Frontal cortex (tissue), 3 donors: ENCODE measurements at regions not wholly inside any gene's neighbourhood (a gene's known extent, or its start where the extent isn't known, plus 50 kb on each side); places are given as distances from the start of the nearest gene placed in this dataset.
"Not testable (repeated sequence)": the region's sequence is repeated elsewhere in the genome, so short reads cannot be mapped to it uniquely, and the experiment has no call there.

Experiments used
- DNase-seq, 2 donors: peaks; one replicate each; pipeline ENCODE4 v3.0.0; 2012; ENCODE audit warnings: low spot score in 2 of 2
- FAIRE-seq: peaks from 2 replicates; lab custom pipeline; 2012; peaks lifted over from hg19 to GRCh38; lab: Jason Lieb, UNC
- donor health status: control.
- donor health status: control.
- donor health status: control.

DNA sequence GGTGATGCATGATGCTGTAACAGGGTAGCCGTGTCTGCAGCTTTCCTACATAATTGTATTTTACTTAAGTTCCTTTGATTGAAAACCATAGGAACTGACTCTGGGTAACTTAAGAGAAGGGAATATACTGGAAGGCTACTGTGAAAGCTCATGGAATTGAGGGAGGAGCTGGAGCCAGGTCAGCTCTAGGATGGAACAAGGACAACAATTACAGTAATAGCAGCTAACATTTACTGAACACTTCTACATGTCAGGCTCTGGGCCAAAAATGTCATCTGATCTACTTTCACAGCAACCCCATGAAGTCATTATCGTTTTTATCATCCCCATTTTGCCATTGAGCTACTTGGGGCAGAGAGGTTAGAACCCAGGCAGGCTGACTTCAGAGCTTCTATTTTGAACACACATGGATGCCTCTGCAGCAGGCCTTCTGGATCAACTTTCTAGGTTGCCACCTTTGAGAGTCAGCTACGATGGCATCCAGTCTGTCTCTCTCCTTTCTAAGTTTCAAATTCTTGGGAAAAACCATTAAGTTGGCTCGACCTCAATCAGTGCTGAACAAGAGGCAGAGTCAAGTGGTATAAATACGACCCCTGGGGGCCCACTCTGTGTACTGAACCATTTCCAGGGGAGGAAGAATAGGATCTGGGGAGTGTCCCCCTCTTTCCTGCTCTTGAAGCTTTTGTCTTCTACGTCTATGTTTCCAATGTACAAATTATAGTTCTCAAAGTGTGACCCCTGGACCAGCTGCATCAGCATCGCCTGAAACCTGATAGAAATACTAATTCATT lies 272.3 kb upstream of the PLPP4 start:
- FAIRE-seq (no peak), DNase-seq (no peak)

DNA sequence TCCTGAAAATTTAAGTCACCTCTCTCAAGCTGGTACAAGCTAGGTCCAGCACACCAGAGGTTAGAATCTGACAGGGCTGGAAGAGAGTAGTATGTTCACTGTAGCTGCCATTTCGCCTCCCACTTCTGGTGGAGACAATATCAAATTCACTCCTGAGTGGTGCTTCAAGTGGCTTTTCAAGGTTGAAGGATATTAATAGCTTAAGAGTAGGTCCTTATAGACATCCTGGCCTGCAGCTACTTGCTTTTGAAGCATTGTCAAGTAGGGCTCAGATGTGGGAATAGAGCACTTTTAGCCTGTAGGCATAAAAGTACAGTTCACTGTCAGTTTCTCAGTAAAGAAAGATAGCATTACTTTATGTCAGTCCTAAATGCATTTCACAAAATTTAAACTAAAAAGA lies 270.5 kb upstream of the PLPP4 start:
- FAIRE-seq: no peak
- DNase-seq: no peak

DNA sequence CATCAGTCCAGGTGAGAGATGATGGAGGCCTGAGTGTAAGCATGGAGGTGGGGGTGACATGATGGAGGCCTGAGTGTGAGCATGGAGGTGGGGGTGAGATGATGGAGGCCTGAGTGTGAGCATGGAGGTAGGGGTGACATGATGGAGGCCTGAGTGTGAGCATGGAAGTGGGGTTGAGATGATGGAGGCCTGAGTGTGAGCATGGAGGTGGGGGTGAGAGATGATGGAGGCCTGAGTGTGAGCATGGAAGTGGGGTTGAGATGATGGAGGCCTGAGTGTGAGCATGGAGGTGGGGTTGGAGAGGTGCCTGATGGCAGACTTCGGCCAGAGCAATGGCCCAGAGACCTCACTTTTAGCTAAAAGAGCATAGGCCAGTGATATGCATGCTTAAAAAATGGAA lies 269.9 kb upstream of the PLPP4 start:
- not testable (repeated sequence) for FAIRE-seq

DNA sequence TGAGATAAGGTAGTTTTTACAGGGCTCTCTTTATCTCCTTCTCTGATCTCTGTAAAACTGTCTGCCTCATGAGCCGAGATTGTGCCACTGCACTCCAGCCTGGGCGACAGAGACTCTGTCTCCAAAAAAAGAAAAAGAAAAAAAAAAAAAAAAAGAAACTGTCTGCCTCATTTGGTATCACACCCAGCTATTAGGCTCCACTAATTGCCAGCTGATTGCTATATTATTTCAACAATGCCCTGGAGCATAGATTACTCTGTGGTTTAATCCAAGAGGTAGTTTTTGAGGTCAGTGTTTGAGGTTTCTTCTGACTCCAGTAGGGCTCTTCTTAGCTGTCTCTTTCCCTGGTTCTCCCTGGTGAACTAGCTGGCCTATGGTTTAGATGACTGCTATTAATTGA lies 268.1 kb upstream of the PLPP4 start:
- FAIRE-seq (no peak), DNase-seq (no peak)

More for the DNA sequence above, 269.9 kb upstream of the PLPP4 start:
- not testable (repeated sequence) for DNase-seq

DNA sequence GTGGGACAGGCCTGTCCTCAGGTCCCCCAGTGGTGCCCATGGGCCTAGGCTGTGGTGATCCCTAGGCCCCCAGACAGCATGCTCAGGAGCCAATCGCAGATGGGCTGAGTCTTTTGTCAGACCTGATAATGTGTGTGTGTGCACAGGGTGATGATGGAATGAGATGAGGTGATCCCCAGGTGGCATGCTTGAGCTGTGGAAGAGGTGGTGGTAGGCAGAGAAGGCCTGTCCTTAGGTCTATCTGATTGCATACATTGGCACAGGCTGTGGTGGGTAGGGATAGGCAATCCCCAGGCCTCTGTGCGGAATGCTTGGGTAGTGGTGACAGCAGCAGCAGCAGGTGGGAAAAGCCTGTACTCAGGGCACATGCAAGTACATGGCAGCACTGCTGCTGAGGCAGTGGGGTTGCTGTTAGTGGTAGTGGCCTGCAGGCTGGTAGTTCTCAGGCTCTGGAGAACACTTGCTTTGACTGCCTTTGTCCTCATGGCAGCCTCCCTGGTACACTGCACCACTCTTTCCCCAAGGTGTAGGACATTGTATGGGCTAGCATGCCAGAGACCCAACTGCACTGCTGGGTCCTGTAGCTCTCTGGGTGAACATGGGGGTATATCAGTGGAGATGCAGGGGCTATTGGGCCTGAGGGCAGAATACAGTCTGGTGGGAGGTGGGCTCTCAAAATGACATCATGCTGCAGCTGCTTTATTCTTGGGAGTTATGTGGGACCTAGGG lies 260.9 kb upstream of the PLPP4 start:
- no peak for DNase-seq
- FAIRE-seq: no peak

DNA sequence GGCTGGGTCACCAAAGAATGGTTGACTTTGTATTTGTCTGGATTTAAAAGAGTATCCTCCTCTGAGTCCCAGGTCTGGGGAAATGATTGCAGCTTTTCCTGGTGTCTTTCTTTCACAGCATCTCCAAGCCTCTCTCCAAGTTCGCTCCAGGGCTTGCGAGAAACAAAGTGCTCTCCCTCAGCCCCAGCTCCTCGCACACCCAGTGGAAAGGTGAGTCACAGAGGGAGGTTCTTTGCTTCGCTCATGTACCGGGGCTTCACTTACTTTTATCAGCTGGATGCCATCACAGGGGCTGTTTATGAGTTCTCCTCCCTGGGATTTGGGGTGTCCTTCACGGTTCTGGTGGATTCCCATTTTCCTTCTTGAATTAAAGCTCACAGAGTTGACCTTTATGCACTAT lies 252.2 kb upstream of the PLPP4 start:
- DNase-seq: no peak
- FAIRE-seq: no peak

DNA sequence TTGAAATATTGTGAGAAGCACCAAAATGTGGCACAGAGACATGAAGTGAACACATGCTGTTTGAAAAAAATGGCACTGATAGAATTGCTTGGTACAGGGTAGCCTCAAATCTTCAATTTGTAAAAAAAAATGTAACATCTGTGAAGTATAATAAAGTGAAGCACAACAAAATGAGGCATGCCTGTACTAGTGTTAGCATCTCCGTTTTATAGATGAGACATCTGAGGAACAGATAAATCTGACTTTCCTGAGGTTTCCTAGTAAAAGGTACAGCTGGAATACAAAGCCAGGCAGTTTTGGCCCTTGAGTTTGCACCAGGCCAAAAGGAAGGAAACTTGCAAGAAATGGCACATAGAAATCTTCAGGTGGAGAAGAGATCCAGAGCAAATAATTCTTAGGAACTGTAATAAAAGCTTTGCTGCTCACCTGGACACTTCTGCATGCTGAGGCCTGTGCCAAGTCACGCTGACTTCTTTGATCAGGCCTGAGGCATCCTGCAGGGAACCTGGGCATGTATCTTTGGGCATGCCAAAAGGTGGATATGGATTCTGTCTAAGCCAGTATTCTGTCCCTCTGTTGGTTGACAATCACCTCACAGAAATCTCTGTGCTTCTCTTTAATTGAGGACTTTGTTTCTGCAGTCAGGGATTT lies 251.5 kb upstream of the PLPP4 start:
- FAIRE-seq (no peak), DNase-seq (no peak)

DNA sequence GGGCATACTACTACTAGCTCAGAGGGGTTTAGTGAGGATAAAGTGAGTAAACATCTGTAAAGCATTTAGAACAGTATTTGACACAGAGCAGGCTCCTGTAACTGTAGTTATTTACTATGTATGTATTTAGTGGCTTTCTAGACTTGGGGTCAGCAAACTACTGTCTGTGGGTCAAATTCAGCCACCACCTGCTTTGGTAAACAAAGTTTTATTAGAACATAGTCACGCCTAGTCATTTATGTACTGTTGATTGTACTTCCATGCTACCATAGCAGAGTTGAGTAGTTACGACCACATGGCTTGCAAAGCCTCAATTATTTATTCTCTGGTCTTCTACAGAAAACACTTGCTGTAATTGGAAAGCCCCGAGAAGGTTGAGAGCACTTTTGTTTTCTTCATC lies 248.5 kb upstream of the PLPP4 start:
- no peak for FAIRE-seq
- DNase-seq: no peak

DNA sequence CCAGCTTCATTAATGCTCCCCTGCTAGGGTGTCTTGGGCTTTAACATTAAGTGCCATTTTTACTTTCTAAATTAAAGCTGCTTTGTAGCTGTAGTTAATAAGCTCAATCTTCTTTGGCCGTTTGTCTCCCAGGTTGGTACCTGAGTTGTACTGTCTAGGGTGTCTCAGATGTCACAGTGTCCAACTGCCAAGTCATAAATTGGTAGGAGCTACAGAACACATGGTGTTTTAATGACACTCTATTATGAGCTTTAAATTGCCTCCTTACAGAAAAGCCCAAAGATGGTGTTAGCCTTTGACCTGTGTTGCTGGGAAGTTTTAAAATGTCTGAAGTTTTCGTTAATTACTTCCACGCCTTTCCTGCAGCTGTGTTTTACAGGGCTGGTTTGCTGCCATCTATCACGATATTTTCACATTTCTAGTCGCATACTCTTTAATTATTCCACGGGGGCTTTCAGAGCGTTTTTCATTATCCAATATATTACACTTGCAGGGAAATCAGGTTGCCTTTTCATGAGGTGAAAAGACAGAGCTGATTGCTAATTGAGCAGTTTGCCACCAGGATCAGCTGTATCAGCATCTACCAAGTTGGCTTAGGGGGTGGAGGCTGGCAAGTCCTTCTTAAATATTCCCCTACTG lies 247.8 kb upstream of the PLPP4 start:
- DNase-seq: no peak
- no peak for FAIRE-seq

DNA sequence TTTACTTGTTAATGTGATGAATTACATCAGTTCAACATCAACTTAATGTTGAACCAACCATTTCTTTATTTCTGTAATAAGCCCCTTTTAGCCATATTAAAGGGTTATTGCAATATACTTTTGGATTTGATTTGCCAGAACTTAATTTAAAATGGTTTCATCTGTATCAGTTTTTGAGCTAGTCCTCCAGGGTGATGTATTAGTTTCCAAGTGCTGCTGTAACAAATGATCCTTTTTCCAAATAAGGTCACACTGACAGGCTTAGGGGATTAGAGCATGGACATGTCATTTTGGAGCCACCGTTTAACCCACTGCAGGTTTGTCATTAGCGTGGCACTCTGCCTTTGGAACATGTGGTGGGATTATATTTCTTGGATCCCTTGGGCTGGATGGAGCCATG lies 244.8 kb upstream of the PLPP4 start:
- FAIRE-seq (no peak), DNase-seq (no peak)

DNA sequence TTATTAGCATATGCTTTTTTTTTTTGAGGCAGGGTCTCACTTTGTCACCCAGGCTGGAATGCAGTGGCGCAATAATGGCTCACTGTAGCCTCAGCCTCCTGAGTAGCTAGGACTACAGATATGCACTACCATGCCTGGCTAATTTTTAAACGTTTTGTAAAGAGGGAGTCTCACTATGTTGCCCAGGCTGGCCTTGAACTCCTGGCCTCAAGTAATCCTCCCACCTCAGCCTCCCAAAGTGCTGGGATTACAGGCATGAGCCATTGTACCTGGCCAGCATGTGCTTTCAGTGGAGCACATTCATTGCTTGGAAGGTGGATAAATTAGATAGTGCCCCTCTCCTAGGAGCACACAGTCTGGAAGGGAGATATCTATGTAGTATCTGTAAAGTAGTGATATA lies 243.7 kb upstream of the PLPP4 start:
- FAIRE-seq, DNase-seq: not testable (repeated sequence)

DNA sequence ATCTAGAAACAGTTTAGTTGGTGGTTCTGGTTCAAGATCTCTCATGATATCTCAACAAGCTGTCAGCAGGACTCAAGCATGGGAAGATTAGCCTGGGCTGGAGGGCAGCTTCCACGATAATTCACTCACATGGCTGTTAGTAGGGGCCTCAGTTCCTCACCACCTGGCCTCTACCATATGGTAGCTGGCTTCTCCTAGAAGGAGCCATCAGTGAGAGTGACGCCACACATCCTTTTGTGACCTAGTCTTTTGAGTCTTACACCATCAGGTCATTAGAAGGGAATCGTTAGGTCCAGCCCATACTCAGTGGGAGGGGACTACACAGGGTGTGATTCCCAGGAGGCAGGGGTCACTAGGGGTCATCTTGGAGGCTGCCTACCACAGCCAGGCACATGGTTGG lies 239.3 kb upstream of the PLPP4 start:
- DNase-seq (no peak), FAIRE-seq (no peak)

DNA sequence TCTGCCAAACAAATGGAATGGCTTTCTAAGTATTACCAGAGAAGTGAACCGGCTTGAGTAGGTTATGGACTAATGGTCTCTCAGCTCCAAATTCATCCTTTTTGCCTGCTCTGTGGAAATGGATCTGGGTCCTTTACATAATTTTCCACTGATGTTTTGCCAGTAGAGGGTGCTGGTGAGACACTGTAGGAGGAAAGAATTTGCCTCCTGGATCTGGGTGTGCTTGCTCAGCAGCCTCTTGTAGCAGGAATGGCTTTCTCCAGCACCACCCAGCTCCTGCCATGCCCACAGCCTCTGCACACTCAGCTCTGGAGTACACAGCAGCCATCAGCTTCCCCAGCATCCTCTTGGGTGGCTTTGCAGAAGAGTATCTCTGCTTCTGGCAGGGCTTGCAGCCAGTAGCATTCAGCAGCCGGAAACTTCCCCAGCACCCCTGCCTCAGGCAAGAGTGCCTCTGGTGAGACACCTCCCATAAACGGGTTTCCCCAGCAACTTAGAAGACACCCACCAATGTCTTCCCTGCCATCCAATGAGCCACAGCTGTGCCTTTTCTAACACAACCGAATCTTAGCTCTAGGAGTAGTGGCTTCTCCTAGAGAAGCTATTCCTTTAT lies 235.0 kb upstream of the PLPP4 start:
- DNase-seq (no peak), FAIRE-seq (no peak)

DNA sequence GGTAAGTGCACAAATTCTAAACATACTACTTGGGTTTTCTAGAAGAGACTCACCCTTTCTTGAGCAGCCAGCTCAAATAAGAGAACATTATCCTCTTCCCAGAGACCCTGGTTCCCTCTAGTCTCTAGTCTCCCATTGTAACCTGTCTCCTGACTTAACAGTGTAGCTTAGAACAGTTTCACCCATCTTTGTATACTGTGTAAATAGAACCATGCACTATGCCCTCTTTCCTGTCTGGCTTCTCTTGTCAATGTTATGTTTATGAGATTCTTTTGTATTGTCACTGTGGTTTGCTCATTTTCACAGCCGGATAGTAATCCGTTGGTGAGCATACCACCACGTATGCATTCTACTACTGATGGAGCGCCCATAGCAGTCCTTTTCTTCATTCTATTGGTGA lies 227.4 kb upstream of the PLPP4 start:
- FAIRE-seq (no peak), DNase-seq (no peak)

DNA sequence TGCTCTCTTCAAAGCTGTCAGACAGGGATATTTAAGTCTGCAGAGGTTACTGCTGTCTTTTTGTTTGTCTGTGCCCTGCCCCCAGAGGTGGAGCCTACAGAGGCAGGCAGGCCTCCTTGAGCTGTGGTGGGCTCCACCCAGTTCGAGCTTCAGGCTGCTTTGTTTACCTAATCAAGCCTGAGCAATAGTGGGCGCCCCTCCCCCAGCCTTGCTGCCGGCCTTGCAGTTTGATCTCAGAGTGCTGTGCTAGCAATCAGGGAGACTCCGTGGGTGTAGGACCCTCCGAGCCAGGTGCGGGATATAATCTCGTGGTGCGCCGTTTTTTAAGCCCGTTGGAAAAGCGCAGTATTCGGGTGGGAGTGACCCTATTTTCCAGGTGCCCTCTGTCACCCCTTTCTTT lies 217.3 kb upstream of the PLPP4 start:
- not testable (repeated sequence) for FAIRE-seq, DNase-seq

DNA sequence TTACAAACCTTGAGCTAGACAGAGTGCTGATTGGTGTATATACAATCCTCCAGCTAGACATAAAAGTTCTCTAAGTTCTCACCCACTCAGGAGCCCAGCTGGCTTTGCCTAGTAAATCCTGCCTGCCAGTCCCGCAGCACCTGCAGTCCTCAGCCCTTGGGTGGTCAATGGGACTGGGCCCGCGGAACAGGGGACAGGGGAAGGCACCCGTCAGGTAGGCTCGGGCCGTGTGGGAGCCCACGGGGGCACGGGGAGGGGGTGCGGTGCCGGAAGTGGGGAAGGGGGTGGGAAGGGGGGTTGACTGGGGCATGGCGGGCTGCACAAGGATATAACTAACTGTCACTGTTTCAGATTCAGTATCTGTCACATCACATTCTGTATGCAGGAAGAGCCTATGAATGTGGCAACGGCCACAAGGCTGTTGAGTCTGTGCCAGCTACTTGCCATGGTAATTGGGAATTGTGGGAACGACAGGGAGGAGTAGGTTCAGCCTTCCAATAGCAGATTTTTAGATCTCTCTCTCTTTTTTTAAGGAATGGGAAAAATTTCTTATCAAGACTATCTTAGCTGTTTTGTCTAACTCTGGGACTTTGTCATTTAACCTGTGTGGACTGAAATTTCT lies 205.1 kb upstream of the PLPP4 start:
- FAIRE-seq: no peak
- no peak for DNase-seq

DNA sequence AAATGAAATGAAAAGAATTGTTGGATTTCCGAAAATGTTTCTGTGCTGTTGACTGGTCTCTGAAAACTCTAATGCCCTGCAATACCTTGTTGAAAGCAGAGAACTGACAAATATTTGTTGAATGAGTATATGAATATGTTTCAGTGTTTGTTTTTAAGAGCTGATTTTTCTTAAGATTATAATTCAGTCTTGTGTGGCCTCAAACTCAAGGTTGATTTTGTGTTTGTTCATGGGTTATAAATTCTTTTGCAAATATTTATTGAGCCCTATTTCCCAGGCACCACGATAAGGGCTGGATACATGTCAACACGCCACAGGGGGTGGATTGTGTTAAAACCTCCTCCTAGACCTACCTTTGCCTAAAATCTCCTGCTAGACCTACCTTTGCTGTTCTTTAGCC lies 203.9 kb upstream of the PLPP4 start:
- FAIRE-seq (no peak), DNase-seq (no peak)

DNA sequence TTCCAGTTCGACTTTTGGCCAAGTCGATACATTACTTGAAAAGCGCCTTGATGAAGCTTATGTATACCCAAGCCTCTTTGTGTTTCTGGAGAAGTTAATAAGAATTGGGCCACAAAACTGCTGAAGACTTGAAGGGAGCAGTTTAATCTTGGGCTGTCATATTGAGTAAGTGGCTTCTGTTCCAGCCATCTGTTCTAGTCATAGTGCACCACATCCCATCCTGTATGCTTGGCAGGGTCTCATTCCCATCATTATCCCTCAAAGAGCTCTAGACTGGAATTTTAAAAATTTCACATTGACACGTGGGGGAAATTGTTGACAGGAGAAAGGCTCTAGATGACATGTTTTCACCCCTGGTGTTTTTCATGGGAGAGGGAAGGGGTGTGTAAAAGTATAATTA lies 196.6 kb upstream of the PLPP4 start:
- DNase-seq (no peak), FAIRE-seq (no peak)

DNA sequence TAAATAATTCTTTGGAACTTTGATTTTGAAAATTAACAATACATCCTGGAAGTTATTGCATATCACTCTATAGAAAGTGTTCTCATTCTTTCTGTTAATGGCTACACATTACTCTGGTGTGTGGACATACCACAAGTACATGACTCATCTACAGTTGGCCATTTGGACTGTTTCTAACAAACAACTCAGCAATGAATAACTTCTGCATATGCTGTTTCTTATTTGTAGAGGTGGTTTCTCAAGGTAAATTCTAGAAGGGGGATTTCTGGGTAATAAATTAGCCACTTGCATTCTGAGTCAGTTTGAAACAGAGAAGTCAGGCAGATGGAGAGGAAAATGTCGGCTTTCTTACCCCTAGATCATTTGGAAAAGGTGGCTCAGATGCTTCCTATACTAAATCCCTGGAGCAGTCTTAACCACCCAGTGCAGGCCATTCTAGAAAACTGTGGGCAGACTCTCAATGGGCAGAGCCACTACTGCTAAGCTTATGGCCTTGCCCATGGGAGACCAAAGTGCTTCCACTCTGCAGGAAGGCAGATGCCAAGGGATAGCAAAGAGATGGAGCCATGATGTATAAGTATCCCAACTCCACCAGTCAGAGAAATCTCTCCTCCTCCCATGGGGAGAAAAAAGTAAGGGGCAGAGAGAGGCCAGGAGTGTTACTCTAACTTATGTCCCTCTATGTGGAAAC lies 194.0 kb upstream of the PLPP4 start:
- no peak for FAIRE-seq
- no peak for DNase-seq
